Esophagus muscularis mucosa (tissue), 4 donors: ENCODE measurements at regions not wholly inside any gene's neighbourhood (a gene's known extent, or its start where the extent isn't known, plus 50 kb on each side); places are given as distances from the start of the nearest gene placed in this dataset.

ENCODE experiments used
- CTCF ChIP-seq, 3 experiments: fragments of 200-600 bp in 2 of 3; fragments of 450-650 bp in 1 of 3; sonication (generic) in 2 of 3; IDR thresholded peaks; one replicate each; pipeline ENCODE4 v1.5.1; 2017 to 2019; ENCODE audit warnings: antibody characterized with exemption in 3 of 3, mild to moderate bottlenecking in 2 of 3, moderate library complexity in 1 of 3
- EP300 ChIP-seq: sonication (generic); formaldehyde crosslinking; IDR thresholded peaks from one replicate; pipeline ENCODE4 v1.6.1; 2017; ENCODE audit warnings: antibody characterized with exemption
- POLR2A ChIP-seq: fragments of 450-650 bp; IDR thresholded peaks from one replicate; pipeline ENCODE4 v1.6.1; 2017; ENCODE audit warnings: antibody characterized with exemption, moderate library complexity, mild to moderate bottlenecking, low read depth
- POLR2AphosphoS5 ChIP-seq, 2 donors: sonication (generic); formaldehyde crosslinking; IDR thresholded peaks; one replicate each; pipeline ENCODE4 v1.6.1; 2017; ENCODE audit warnings: antibody characterized with exemption in 2 of 2

GRCh38 chr21:25324666-25325065 is 282.6 kb downstream of the MRPL39 start:
- TF ChIP-seq CTCF (IDR thresholded peaks at IDR 0.05) (no peak), POLR2AphosphoS5 (IDR thresholded peaks at IDR 0.05) (no peak), EP300 (no peak), POLR2A (no peak)
